VCaP (cell line): ENCODE measurements at regions not wholly inside any gene's neighbourhood (a gene's known extent, or its start where the extent isn't known, plus 50 kb on each side); places are given as distances from the start of the nearest gene placed in this dataset.

Experiments used
- H3K27ac ChIP-seq: fragments of 450-650 bp; 2 replicates; pipeline ENCODE4 v1.5.1; 2017
- CTCF ChIP-seq: fragments of 450-650 bp; conservative IDR thresholded peaks from 2 replicates; pipeline ENCODE4 v1.5.1; 2017; ENCODE audit warnings: mild to moderate bottlenecking, moderate library complexity

- no peak overlapping the region for H3K27ac ChIP-seq
- no peak for TF ChIP-seq CTCF
These were observed 159.8 kb upstream of the STEAP1 start for GRCh38 chr7:89994483-89994882.

- H3K27ac ChIP-seq = no peak overlapping the region
- TF ChIP-seq CTCF = no peak
These were observed 155.7 kb upstream of the STEAP1 start for GRCh38 chr7:89998554-89998953.

GRCh38 chr7:90005836-90006235, 148.4 kb upstream of the STEAP1 start:
- H3K27ac ChIP-seq = no peak overlapping the region
- TF ChIP-seq CTCF = no peak

GRCh38 chr7:90007001-90007654, 147.1 kb upstream of the STEAP1 start:
- TF ChIP-seq CTCF = no peak

DNA sequence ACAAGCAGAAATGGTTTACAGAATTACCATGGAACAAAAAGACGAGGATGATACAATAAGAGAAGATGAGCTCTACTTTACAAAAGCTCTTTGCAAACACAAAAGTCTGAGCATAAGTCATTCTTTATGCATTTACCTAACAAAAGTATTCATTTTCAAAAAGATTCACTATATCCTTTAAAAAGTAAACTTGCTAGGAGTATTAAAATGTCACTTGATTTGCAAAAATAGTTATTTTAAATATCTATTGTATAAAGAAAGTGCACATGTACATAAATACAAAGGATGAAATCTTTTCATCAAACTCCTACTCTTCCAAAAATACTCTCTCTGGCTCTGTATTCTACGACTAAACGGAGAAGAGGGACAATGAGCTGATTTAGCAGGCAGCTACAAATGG, 146.4 kb upstream of the STEAP1 start:
- no peak overlapping the region for H3K27ac ChIP-seq
- no peak for TF ChIP-seq CTCF

More at GRCh38 chr7:90007001-90007654, 147.1 kb upstream of the STEAP1 start:
- H3K27ac ChIP-seq = no peak overlapping the region

GRCh38 chr7:90022213-90022612, 132.1 kb upstream of the STEAP1 start:
- no peak for TF ChIP-seq CTCF
- no peak overlapping the region for H3K27ac ChIP-seq

- no peak for TF ChIP-seq CTCF
- no peak overlapping the region for H3K27ac ChIP-seq
These were observed 128.5 kb upstream of the STEAP1 start for GRCh38 chr7:90025771-90026170.
